Activated CD4-positive, alpha-beta T cell treated with anti-CD3 and anti-CD28 coated beads for 24 hours (primary cell): ENCODE measurements at regions not wholly inside any gene's neighbourhood (a gene's known extent, or its start where the extent isn't known, plus 50 kb on each side); places are given as distances from the start of the nearest gene placed in this dataset.
A peak's percentile ranks its signal among the peaks of the same experiment; 100 is the strongest.
"Not testable (repeated sequence)": the region's sequence is repeated elsewhere in the genome, so short reads cannot be mapped to it uniquely, and the experiment has no call there.

Source experiments
- DNase-seq, 2 donors: peaks; one replicate each; pipeline ENCODE4 v3.0.0-alpha.2; 2020; ENCODE audit warnings: low read depth in 2 of 2

DNA sequence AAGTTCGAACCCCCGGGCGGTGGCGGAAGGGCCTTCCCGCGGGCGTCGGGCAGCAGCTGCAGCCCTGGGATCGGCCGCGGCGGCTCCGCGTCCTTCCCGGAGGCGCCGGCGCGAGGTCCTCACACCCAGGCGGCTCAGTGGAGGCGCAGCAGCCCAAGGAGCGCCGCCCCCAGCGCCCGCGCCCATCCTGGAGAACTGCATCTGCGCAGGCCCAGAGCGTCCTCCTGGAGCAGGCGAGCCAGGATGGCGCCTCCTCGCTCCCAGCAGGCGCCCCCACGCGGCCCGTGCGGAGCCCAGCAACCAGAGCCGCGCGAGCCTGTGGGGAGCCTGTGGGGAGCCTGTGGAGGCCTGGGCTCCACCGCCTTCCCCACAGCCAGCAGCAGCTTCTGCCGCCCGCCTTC lies 872.5 kb downstream of the TMEM121 start:
- DNase-seq: not testable (repeated sequence)

DNA sequence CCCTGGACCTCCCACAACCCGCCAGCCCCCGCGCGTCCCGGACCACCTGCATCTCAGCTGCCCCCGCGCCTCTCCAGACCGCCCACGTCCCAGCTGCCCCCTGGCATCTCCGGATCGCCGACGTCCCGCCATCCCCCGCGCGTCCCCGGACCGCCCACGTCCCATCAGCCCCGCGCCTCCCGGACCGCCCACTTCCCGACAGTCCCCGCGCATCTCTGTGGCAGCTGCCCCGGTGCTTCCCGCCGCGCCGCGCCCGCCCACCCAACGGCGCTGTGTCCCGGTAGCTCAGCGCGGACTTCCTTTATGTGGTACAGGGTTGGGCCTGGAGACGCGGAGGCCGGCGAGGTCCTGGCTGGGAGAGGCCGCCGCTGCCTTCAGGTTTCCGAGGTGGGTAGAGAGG lies 874.9 kb downstream of the TMEM121 start:
- DNase-seq: not testable (repeated sequence)

DNA sequence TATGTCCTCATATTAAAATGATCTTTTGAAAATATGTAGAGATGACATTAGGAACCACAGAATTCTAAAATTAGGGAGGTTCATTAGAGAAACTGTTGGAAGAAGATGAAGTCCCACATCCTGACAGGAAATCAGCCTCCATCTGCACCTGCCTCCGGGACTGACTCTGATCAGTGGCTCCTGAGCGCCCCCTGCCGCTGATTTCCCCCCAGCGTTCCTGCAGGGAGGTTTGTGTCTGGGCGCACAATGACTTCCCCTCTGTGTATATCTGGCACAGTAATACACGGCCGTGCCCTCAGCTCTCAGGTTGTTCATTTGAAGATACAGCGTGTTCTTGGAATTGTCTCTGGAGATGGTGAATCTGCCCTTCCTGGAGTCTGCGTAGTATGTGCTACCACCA lies 883.8 kb downstream of the TMEM121 start:
- DNase-seq: peak; percentile 30 to 46

DNA sequence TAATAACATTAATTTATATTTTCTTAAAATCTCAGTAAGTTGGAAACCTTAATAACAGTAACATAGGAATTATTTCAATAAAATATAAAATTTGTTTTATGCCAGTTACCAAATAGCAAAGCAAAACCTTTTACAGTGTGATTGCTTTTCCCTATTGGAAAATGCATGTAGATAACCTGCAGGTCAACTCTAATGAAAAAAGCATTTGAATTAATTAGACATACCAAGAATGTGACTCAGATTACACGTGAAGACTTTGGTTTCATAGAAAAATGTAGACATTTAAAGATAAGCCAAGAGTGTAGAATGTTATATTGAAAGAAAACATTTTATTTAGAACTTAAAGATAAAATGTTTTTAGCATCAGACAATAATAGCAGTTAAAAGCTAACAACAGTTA lies 888.1 kb downstream of the TMEM121 start:
- DNase-seq: no peak

DNA sequence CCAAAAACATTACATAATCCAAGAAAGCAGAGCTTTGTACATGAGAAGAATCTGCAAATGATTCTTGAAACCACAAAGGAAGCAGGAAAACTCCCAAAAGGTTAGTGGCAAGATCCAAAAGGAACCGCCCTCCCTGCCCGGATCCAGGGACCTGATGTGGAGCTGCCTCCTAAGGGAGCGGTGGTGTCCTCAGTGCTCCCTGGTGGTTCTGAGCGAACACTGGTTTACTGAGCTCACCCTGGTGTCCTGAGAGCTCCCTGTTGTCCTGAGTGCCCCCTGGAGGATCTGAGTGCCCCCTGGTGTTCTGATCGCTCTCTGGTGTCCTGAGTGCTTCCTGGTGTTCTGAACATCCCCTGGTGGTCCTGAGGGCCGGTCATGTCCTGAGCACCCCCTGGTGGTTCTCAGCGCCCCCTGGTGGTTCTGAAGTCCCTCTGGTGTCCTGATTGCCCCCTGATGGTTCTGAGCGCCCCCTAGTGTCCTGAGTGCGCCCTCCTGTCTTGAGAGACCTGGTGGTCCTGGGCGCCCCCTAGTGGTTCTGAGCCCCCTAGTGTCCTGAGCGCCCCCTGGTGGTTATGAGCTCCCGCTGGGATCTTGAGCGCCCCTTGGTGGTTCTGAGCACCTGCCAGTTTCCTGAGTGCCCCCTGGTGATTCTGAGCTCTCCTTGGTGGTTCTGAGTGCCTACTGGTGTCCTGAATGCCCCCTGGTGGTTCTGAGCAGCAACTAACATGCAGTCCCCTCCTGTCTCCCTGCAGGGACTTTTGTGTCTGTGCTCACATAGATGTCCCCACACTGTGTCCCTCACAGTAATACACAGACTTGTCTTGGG lies 891.1 kb downstream of the TMEM121 start:
- peak; percentile 86 to 100 for DNase-seq

DNA sequence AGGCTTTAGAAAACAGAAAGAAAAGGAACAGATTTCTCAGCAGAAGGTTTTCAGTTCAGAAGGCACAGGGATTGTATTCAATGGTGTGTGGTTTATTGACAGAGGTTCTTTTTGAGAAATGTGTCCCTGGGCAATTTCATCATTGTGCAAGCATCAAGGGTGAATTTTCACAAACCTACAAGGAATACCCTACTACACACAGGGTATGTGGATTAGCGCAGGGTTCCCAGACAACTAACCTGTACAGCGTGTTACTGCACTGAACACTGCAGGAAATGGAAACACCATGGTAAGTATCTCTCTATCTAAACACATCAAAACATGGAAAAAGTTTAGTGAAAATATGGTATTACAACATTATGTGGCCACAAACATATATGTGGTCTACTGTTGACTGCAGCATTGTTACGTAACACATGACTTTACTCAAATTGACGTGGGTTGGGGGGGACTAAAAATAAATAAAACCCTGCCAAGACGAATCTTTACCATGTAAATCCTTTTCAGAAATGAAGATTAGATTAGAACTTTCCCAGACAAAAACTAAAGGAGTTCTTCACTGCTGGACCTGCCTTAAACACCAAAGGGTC lies 893.1 kb downstream of the TMEM121 start:
- no peak for DNase-seq

DNA sequence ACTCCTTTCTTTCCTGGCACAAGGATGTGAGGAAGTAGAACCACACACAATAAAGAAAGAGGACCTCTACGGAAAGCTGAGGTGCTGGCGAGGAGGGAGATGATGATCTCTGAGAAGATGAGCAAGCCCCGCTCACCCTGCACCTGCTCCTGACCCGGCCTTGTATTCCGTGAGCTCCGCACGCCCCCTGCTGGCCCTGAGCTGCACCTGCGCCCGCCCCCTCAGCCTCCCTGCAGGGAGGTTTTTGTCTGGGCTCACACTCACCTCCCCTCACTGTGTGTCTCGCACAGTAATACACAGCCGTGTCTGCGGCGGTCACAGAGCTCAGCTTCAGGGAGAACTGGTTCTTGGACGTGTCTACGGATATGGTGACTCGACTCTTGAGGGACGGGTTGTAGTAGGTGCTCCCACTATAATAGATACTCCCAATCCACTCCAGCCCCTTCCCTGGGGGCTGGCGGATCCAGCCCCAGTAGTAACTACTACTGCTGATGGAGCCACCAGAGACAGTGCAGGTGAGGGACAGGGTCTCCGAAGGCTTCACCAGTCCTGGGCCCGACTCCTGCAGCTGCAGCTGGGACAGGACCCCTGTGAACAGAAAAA lies 895.1 kb downstream of the TMEM121 start:
- peak; percentile 62 to 79 for DNase-seq

DNA sequence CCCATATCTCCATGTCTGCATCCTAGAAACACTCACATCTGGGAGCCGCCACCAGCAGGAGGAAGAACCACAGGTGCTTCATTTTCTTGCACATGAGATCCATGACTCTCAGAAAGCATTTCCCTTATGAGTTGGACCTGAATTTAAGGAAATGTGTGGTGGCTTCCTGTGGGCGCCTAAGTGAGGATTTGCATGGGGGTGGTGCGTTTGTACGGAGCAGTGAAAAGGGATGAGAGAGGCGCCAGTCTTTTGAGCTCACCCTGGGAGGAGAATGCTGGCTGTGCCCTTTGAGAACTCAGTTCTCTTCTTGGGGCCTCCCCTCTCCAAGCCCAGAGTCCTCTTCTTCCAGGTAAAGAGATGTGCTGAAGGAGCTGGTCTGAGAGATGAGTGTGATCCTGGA lies 895.7 kb downstream of the TMEM121 start:
- no peak for DNase-seq

DNA sequence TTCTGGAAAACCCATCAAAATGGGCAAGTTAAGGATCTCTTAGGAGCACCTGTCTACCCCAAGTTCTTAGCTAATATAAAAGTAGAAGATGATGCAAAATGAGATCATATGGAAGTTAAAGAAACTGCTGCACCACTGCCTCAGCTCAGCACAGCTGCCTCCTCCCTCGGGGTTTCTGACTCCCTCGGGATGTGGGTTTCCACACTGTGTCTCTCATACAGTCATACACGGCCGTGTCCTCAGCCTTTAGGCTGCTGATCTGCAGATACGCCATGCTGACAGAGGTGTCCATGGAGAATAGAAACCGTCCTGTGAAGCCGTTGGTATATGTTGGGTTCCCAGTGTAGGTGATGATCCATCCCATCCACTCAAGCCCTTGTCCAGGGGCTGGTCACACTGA lies 898.8 kb downstream of the TMEM121 start:
- DNase-seq: not testable (repeated sequence)

DNA sequence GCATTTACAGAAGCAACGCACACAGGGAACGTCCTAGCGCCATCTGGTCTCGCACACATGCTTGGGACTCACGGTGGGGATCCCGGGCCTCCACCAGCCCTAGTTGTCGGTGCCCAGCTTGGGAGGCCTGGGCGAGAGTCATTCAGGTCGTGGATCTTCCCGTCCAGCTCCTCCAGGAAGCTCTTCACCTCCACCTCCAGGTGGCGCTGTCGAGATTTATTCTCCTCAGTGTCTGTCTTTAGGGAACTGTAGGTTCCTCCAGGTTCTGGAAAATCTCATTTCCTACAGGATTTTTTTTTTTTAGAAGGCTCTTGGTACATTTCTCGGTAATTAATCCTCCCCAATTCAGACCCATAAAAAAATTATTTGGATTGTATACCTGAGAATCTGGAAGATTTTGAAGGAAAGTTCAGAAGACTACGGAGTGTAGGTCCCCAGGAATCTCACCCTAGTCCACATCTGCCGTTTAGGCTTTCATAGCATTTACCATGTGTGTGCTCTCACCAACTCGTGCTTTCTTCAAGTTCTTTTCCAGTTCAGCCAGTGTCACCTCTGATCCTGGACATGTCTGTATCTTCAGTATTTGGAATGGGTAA lies 910.0 kb downstream of the TMEM121 start:
- peak; percentile 72 to 76 for DNase-seq

DNA sequence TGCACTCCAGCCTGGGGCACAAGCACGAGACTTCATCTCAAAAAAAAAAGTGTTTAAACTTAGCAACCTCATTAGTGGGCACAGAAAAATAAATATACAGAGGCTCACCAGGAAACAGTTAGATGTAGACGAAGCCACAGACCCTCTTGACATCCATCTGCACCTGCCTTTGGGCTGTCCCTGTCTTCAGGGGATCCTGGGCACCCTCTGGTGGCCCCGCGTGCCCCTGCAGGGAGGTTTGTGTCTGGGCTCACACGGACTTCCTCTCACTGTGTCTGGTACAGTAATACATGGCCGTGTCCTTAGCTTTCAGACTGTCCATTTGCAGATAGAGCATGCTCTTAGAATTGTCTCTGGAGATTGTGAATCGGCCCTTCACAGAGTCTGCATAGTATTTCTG lies 916.5 kb downstream of the TMEM121 start:
- peak; percentile 23 to 25 for DNase-seq

DNA sequence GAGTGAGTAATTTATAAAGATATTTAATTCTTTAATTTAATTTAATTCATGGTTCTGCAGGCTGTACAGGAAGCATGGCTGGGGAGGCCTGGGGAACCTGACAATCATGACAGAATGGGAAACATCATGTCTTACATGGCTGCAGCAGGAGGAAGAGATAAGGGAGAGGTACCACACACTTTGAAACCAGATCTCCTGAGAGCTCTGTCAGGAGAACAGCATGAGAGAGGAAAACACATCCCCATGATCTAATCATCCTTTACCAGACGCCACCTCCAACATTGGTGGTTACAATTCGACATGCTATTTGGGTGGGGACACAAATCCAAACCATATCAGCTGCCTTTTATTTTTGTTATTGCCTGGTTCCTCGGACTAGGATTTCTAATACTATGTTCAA lies 928.6 kb downstream of the TMEM121 start:
- no peak for DNase-seq

DNA sequence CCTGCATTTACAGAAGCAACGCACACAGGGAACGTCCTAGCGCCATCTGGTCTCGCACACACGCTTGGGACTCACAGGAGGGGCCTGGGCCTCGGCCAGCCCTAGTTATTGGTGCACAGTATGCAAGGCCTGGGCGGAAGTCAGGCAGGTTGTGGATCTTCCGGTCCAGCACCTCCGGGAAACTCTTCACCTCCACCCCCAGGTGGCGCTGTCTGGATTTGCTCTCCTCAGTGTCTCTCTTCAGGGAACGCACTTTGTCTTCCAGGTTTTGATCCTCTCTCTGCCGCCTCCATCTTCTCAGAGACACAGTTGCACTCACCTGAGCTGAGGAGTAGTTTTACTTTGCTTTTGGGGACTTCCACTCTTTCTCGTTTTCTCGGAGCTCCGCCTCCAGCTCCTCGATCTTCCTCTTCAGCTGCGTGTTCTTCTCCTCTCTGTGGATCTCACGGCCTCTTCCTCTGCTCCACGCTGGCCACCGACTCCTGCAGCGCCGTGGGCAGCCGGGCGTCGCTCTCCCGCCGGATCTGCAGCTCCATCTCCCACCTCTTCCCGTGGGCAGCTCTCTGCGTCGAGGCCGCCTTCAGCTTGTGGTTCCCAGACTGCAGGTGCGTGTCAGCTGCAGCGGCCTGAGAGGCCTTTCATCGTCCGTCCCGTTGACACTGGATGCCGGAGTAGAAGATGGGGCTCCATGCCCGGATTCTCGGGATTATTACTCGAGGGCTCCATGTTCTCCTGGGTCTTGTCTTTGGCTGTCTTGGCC lies 933.8 kb downstream of the TMEM121 start:
- DNase-seq: peak; percentile 65

DNA sequence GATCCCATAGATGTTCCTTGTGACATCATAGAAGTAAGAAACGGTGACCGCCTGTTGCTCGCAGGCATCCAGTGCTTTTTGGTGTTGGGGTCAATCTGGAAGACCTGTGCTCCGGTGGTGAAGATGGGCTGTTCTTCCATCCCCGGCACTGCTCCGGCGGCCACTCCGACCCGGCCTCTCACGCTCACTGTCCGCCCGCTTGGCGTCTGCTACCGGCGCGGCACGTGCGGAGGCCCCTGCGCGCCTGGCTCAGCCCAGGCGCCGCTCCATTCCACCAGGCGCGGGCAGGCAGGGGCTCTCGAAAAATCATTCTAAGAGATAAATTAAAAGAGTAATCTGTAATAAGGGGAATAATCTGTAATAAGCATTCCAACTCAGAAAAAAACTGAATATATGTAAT lies 934.5 kb downstream of the TMEM121 start:
- DNase-seq: no peak

DNA sequence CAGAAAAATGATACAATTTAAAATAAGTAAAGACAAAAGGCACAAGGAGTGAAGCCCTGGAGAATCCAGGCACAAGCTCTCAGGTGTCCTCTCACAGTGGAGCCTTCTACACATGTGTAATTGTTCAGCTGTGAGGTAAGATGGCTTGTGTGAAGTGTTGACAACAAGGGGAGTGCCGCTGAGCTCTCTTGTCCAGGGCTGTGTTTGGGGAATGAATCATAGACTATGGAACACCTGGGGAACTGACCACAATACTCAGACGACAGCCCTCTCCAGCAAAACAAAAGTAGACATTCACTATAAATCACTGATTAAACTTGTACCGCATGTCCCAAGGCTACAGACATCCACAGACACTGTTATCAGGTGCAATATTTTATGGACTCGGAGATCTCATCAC lies 940.1 kb downstream of the TMEM121 start:
- not testable (repeated sequence) for DNase-seq

DNA sequence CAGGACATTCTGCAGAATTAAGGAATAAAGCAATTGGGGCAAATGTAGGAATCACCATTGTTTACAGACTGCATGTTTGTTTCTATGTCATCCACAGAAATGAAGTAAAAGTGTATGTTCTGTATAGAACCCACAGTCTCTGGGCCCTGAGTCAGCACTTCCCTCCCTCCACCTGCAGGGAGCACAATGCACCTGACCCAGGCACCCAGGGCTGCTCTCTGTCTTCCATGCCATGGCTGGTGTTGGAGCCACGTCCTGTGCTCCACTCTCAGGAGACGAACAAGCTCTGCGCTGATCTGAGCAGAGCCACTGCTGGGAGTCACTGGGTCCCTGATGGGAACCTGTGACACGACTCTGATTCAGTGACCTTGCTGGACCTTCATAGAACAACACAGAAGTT lies 942.5 kb downstream of the TMEM121 start:
- not testable (repeated sequence) for DNase-seq

DNA sequence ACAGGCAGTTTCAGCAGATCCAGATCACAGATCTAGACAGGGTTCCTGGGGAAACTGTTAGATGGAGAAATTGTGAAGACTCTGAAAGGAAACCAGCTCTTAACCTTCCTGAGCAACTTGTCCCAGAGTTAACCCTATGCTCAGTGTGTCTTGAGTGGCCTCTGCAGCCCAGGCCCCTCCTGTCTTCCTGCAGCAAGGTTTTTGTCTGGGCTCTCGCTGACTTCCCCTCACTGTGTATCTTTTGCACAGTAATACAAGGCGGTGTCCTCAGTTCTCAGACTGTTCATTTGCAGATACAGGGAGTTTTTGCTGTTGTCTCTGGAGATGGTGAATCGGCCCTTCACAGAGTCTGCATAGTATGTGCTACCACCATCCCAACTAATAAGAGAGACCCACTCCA lies 943.6 kb downstream of the TMEM121 start:
- not testable (repeated sequence) for DNase-seq

DNA sequence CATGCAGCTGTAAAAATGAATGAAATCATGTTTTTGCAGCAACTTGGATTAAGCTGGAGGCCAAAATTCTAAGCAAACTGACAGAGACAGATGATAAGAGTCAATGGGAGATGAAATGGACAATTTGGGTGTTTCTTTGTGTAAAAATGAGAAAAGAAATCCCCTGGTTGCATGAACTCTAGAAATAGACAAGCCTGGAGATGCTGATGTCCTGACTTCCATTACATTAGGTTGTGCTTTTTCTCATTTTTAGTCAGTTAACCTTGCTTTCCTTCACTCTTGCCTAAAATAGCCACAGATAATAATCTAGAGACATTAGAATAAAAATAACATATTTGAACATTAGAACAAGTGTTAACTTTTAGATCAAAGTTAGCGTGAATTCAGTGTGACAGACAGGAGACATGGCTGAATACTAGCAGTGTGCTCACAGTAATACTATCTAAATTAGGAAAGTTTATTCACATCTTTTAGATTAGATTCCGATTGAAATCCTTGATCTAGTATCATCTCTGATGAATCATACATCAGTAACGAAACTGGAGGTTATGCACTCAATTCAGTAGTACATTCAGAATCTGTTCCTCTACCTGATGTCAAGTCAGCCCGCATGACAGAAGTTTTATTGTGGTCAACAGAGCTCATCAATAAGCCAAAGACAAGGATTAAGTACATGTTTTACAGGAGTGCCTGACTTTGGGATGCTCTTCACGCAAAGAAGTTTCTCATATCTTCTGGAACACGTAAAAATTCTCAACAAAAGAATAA lies 948.1 kb downstream of the TMEM121 start:
- DNase-seq: not testable (repeated sequence)

DNA sequence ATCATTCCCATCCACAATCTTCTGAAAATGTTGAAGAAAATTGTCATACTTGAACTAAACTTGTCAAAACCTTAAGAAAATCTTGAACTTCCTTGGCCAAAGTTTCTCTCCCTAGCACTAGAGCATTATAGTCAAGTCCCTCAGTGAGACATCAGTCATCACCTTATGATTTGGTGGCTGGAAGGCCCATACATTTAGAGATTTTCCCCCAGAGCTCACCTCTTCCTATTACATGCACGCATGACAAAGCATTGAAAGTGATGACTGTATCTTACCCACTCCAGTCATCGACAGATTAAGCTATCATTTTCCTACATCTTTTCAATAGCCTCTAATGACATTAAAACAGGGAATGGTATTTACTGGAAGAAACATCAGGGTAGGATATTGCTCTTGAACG lies 948.8 kb downstream of the TMEM121 start:
- not testable (repeated sequence) for DNase-seq

DNA sequence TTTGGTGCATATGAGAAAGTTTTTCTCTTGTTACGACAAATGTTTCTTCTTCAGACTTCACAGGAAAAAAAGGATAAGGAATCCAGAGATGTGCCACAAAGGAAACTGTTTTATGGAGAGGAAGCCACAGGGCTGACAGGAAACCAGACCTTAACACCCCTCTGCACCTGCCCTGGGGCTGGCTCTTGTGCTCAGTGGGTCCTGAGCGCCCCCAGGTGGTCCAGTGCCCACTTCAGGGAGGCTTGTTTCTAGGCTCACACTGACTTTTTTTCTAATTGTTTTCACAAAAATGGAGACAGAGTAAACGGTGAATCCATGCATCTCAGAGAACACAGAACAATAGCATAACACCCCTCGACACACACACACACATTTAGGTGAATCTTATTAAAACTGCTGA lies 951.2 kb downstream of the TMEM121 start:
- DNase-seq: not testable (repeated sequence)

DNA sequence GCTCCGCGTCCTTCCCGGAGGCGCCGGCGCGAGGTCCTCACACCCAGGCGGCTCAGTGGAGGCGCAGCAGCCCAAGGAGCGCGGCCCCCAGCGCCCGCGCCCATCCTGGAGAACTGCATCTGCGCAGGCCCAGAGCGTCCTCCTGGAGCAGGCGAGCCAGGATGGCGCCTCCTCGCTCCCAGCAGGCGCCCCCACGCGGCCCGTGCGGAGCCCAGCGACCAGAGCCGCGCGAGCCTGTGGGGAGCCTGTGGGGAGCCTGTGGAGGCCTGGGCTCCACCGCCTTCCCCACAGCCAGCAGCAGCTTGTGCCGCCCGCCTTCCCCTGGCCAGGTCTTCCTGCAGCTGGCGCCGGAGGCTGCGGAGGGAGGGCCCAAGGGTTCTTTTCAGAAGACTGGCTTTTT lies 953.9 kb downstream of the TMEM121 start:
- DNase-seq: not testable (repeated sequence)
